T-helper 2 cell treated with Interferon-gamma antibody and Interleukin-4, amounts not matched to agents 5 μg/mL and 100 μg/mL, for 36 hours (primary cell): ENCODE measurements at regions not wholly inside any gene's neighbourhood (a gene's known extent, or its start where the extent isn't known, plus 50 kb on each side); places are given as distances from the start of the nearest gene placed in this dataset.

Source experiments
- DNase-seq: peaks from one replicate; pipeline ENCODE4 v3.0.0; 2021; ENCODE audit warnings: low spot score
- H3K27ac Mint-ChIP-seq: one replicate; pipeline ENCODE4 v1.8.0; 2021; ENCODE audit warnings: mild to moderate bottlenecking, mixed read lengths
- H3K27me3 Mint-ChIP-seq: one replicate; pipeline ENCODE4 v1.8.0; 2021; ENCODE audit warnings: low read depth, mixed read lengths
- H3K36me3 Mint-ChIP-seq: one replicate; pipeline ENCODE4 v1.8.0; 2021; ENCODE audit warnings: low read depth, mixed read lengths
- H3K4me1 Mint-ChIP-seq: one replicate; pipeline ENCODE4 v1.8.0; 2021; ENCODE audit warnings: low read depth, mixed read lengths
- H3K4me3 Mint-ChIP-seq: one replicate; pipeline ENCODE4 v1.8.0; 2022; ENCODE audit warnings: mild to moderate bottlenecking, moderate library complexity, mixed read lengths
- H3K9me3 Mint-ChIP-seq: one replicate; pipeline ENCODE4 v1.8.0; 2021; ENCODE audit warnings: mixed read lengths

DNA sequence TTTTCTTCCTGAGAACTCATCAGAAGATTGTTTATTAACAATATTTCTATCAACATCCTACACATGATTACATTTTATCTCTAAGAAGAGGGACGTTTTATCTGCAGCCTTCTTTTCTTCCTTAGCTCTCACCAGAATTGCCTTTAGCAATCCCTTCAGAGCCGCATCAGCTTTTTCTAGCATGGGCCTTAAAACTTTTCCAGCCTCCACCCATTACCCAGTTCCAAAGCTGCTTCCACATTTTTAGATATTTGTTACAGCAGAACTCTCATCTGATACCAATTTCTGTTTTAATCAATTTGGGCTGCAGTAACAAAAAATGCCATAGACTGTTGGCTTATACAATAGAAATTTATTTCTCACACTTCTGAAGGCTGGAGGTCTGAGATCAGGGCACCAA lies 281.5 kb downstream of the THBS2 start:
- H3K27me3 Mint-ChIP-seq: no peaks in the 10 kb centered on the region
- no peak overlapping the region for H3K27ac Mint-ChIP-seq
- H3K9me3 Mint-ChIP-seq: no peaks in the 10 kb centered on the region
- H3K36me3 Mint-ChIP-seq: no peaks in the 10 kb centered on the region
- no peaks in the 10 kb centered on the region for H3K4me1 Mint-ChIP-seq
- no peak overlapping the region for H3K4me3 Mint-ChIP-seq
- DNase-seq: no peak

GRCh38 chr6:168971549-168971948 lies 282.1 kb downstream of the THBS2 start:
- no peaks in the 10 kb centered on the region for H3K36me3 Mint-ChIP-seq
- no peak overlapping the region for H3K4me3 Mint-ChIP-seq
- DNase-seq: no peak
- H3K4me1 Mint-ChIP-seq: no peaks in the 10 kb centered on the region
- no peaks in the 10 kb centered on the region for H3K9me3 Mint-ChIP-seq
- no peaks in the 10 kb centered on the region for H3K27me3 Mint-ChIP-seq
- H3K27ac Mint-ChIP-seq: no peak overlapping the region

DNA sequence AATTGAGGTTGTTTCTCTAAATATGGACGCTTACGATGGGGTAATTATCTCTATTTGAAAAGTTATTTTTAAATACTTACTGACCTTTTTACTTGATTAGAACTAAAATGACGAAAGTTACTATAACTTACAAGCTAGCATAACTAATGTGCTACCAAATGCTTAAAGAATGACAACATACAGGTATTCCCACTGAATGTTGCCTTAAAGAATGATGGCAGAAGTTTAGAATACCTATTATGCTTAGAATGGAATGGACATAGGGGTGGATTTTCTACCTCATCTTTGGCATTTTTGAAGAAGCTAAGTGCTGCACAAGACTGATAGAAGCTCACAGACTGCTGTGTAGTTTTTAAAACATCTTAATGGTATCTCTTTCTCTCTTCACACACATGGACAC lies 284.8 kb downstream of the THBS2 start:
- H3K36me3 Mint-ChIP-seq: no peaks in the 10 kb centered on the region
- H3K27ac Mint-ChIP-seq: no peak overlapping the region
- DNase-seq: no peak
- no peaks in the 10 kb centered on the region for H3K4me1 Mint-ChIP-seq
- H3K27me3 Mint-ChIP-seq: no peaks in the 10 kb centered on the region
- H3K9me3 Mint-ChIP-seq: no peaks in the 10 kb centered on the region
- H3K4me3 Mint-ChIP-seq: no peak overlapping the region

- DNase-seq: no peak
- no peaks in the 10 kb centered on the region for H3K9me3 Mint-ChIP-seq
Observed at GRCh38 chr6:168968228-168968627, 285.4 kb downstream of the THBS2 start.

DNA sequence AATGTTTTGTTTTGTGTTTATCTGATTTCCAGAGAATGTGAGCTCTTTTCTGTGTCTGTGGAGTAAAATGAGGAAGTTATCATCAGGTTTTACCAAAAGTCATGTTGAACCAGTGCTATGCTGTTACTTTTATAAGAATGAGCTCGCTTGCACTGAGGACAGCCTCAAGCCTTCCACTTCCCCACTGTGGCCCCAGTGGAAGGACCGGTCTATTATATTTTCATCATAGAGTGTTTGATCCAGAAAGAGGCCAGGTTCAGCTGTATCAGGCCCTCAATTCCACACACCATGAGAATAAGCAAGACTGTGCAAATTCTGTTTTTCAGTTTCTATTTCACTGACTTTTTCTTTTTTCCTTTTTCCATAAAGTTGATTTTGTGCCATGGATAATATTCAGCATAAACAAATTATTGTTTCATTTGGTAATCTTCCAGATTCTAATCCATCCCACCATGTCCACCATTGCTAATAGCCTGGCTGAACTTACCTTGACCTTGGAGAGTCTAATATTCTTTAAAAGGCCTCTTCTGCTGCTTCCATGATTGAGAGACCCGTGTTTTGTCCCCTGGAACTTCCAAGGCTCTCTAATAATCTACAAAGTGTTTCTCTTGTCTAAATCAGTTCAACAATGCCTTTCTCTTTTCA lies 286.2 kb downstream of the THBS2 start:
- no peaks in the 10 kb centered on the region for H3K36me3 Mint-ChIP-seq
- H3K9me3 Mint-ChIP-seq: no peaks in the 10 kb centered on the region
- DNase-seq: no peak
- no peak overlapping the region for H3K27ac Mint-ChIP-seq
- H3K4me3 Mint-ChIP-seq: no peak overlapping the region
- no peaks in the 10 kb centered on the region for H3K4me1 Mint-ChIP-seq
- no peaks in the 10 kb centered on the region for H3K27me3 Mint-ChIP-seq

More at GRCh38 chr6:168968228-168968627, 285.4 kb downstream of the THBS2 start:
- Mint-ChIP-seq H3K27me3 (no peaks in the 10 kb centered on the region), H3K4me3 (no peak overlapping the region), H3K27ac (no peak overlapping the region), H3K36me3 (no peaks in the 10 kb centered on the region), H3K4me1 (no peaks in the 10 kb centered on the region)

GRCh38 chr6:168964138-168964835 lies 289.4 kb downstream of the THBS2 start:
- H3K36me3 Mint-ChIP-seq: no peaks in the 10 kb centered on the region
- no peaks in the 10 kb centered on the region for H3K27me3 Mint-ChIP-seq
- no peak for DNase-seq
- H3K9me3 Mint-ChIP-seq: no peaks in the 10 kb centered on the region
- no peak overlapping the region for H3K4me3 Mint-ChIP-seq
- no peaks in the 10 kb centered on the region for H3K4me1 Mint-ChIP-seq
- H3K27ac Mint-ChIP-seq: no peak overlapping the region

DNA sequence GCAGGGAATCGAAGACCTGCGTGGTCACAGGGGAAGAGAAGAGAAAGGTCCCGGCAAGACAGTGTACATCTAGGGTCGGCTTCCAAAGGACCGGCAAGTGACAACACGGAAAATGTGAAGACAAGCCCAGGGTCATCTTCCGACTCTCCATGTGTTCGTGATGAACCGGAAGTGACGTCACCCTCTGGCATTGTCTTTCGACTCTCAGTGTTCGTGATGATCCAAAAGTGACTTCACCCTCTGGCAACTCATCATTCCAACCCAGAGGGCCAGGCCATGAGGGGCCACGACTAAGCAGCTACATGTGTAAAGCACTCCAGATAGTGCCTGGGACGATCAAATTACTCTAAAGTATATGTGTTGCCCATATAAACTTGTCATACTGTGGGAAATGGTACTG lies 290.8 kb downstream of the THBS2 start:
- no peak overlapping the region for H3K27ac Mint-ChIP-seq
- no peaks in the 10 kb centered on the region for H3K27me3 Mint-ChIP-seq
- H3K36me3 Mint-ChIP-seq: no peaks in the 10 kb centered on the region
- no peak overlapping the region for H3K4me3 Mint-ChIP-seq
- no peaks in the 10 kb centered on the region for H3K4me1 Mint-ChIP-seq
- DNase-seq: no peak
- H3K9me3 Mint-ChIP-seq: no peaks in the 10 kb centered on the region

DNA sequence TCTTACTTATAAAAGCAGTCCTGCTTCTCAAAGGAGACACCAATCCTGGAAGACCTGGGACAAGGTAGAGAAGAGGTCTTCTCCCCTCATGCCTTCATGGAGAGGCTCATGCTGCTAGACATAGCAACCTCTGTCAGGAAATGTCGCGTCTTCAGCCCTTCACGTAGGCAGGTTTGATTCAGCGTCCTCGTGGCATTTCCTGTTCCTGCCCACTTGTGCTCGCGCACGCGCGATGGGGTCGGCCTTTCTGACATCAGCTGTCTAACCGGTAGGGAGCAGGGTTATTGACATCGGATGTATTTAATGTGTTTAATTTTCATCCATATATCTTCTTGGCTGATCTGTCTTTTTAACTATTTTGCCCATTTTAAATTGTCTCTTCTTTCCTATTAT lies 292.4 kb downstream of the THBS2 start:
- Mint-ChIP-seq H3K4me1 (no peaks in the 10 kb centered on the region), H3K4me3 (no peak overlapping the region)

DNA sequence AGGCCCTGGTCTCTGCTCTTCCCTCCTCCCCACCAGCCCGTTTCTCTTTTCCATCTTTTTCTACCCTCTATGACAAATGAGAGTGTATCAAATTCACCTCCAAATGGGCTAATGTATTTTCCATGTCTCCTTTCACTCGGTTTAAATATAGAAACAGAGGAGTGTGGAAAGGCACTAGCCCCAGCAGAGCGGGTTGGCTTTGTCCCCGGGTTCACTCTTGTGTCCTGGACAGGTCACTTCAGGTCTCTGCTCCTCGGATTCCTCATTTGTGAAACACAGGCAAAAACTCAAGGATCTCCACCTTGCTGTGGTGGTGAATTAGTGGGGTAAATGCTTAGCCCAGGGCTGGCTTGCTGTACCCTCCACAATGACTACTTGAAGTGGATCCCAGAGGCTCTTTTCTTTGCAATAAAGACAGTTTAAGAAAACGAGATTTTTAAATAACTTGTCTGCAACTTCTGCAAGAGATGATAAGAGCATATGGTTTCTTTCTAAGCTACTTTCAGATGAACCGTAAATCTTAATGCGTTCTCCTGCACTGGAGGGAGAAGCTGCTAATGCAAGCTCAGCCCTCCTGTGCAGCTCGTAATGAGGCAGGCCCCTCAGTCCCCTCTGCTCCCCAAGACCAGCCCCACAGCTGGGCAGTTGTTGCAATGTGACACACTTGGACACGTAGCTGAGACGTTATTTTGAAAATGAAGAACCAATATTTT lies 292.9 kb downstream of the THBS2 start:
- no peak for DNase-seq
- no peak overlapping the region for H3K4me3 Mint-ChIP-seq
- H3K36me3 Mint-ChIP-seq: no peaks in the 10 kb centered on the region
- H3K27me3 Mint-ChIP-seq: no peaks in the 10 kb centered on the region
- H3K9me3 Mint-ChIP-seq: no peaks in the 10 kb centered on the region
- H3K27ac Mint-ChIP-seq: no peak overlapping the region
- no peaks in the 10 kb centered on the region for H3K4me1 Mint-ChIP-seq

More for the DNA sequence above, 292.4 kb downstream of the THBS2 start:
- no peak for DNase-seq
- Mint-ChIP-seq H3K27me3 (no peaks in the 10 kb centered on the region), H3K27ac (no peak overlapping the region), H3K36me3 (no peaks in the 10 kb centered on the region), H3K9me3 (no peaks in the 10 kb centered on the region)

GRCh38 chr6:168959696-168960095 lies 293.9 kb downstream of the THBS2 start:
- Mint-ChIP-seq H3K9me3 (no peaks in the 10 kb centered on the region), H3K4me3 (no peak overlapping the region), H3K27ac (no peak overlapping the region), H3K4me1 (no peaks in the 10 kb centered on the region), H3K36me3 (no peaks in the 10 kb centered on the region), H3K27me3 (no peaks in the 10 kb centered on the region)
- DNase-seq: no peak

GRCh38 chr6:168956884-168957730 lies 296.5 kb downstream of the THBS2 start:
- Mint-ChIP-seq H3K9me3 (no peaks in the 10 kb centered on the region), H3K4me1 (no peaks in the 10 kb centered on the region), H3K4me3 (no peak overlapping the region), H3K36me3 (no peaks in the 10 kb centered on the region), H3K27ac (no peak overlapping the region), H3K27me3 (peaks cover 4% of the 10 kb centered on the region)
- DNase-seq: no peak

GRCh38 chr6:168956141-168956838 lies 297.4 kb downstream of the THBS2 start:
- Mint-ChIP-seq H3K27me3 (peaks cover 4% of the 10 kb centered on the region), H3K36me3 (no peaks in the 10 kb centered on the region), H3K9me3 (no peaks in the 10 kb centered on the region), H3K27ac (no peak overlapping the region), H3K4me3 (no peak overlapping the region), H3K4me1 (no peaks in the 10 kb centered on the region)
- DNase-seq: no peak

GRCh38 chr6:168953461-168953860 lies 300.2 kb downstream of the THBS2 start:
- H3K27ac Mint-ChIP-seq: no peak overlapping the region
- no peaks in the 10 kb centered on the region for H3K4me1 Mint-ChIP-seq
- H3K27me3 Mint-ChIP-seq: peaks cover 4% of the 10 kb centered on the region
- DNase-seq: no peak
- H3K36me3 Mint-ChIP-seq: no peaks in the 10 kb centered on the region
- no peaks in the 10 kb centered on the region for H3K9me3 Mint-ChIP-seq
- H3K4me3 Mint-ChIP-seq: no peak overlapping the region
